GM19395 (cell line): ENCODE measurements at regions not wholly inside any gene's neighbourhood (a gene's known extent, or its start where the extent isn't known, plus 50 kb on each side); places are given as distances from the start of the nearest gene placed in this dataset.

Experiments used
- ATAC-seq: cut with Tn5 transposase; IDR thresholded peaks from one replicate; pipeline ENCODE4 v1.9.1; 2021; ENCODE audit warnings: mild to moderate bottlenecking, moderate library complexity; ENCODE audit not compliant: unreplicated experiment

- ATAC-seq, result no peak
These were observed 307.6 kb downstream of the FGFR2 start for GRCh38 chr10:121290674-121291073.

GRCh38 chr10:121291376-121291775, 306.9 kb downstream of the FGFR2 start:
- ATAC-seq, result no peak

GRCh38 chr10:121291823-121292222, 306.4 kb downstream of the FGFR2 start:
- no peak for ATAC-seq

- no peak for ATAC-seq
These were observed 305.9 kb downstream of the FGFR2 start for GRCh38 chr10:121292321-121292720.

GRCh38 chr10:121293110-121293509, 305.1 kb downstream of the FGFR2 start:
- ATAC-seq, result no peak

- ATAC-seq, result no peak
These were observed 303.6 kb downstream of the FGFR2 start for GRCh38 chr10:121294630-121295029.

GRCh38 chr10:121296378-121296777, 301.9 kb downstream of the FGFR2 start:
- no peak for ATAC-seq

- no peak for ATAC-seq
These were observed 301.2 kb downstream of the FGFR2 start for GRCh38 chr10:121296881-121297585.

- ATAC-seq, result no peak
These were observed 297.5 kb downstream of the FGFR2 start for GRCh38 chr10:121300723-121301122.

GRCh38 chr10:121302541-121303180, 295.6 kb downstream of the FGFR2 start:
- no peak for ATAC-seq

GRCh38 chr10:121303287-121303890, 294.9 kb downstream of the FGFR2 start:
- ATAC-seq, result no peak

- ATAC-seq, result no peak
These were observed 293.2 kb downstream of the FGFR2 start for GRCh38 chr10:121305066-121305465.

GRCh38 chr10:121306159-121306673, 292.0 kb downstream of the FGFR2 start:
- ATAC-seq, result no peak

GRCh38 chr10:121307411-121307980, 290.7 kb downstream of the FGFR2 start:
- ATAC-seq, result no peak

GRCh38 chr10:121308020-121308419, 290.2 kb downstream of the FGFR2 start:
- ATAC-seq, result no peak

GRCh38 chr10:121309164-121309563, 289.1 kb downstream of the FGFR2 start:
- ATAC-seq, result no peak

- ATAC-seq, result no peak
These were observed 288.0 kb downstream of the FGFR2 start for GRCh38 chr10:121310151-121310711.

GRCh38 chr10:121311812-121312443, 286.3 kb downstream of the FGFR2 start:
- no peak for ATAC-seq

- no peak for ATAC-seq
These were observed 285.7 kb downstream of the FGFR2 start for GRCh38 chr10:121312587-121312986.

GRCh38 chr10:121313119-121313875, 284.9 kb downstream of the FGFR2 start:
- ATAC-seq, result no peak
